ENCODE measurements at regions not wholly inside any gene's neighbourhood (a gene's known extent, or its start where the extent isn't known, plus 50 kb on each side); places are given as distances from the start of the nearest gene placed in this dataset.

GRCh38 chr5:167226386-167226785 is 1065.1 kb upstream of the WWC1 start:
- Mint-ChIP-seq H3K36me3 (no peaks in the 10 kb centered on the region), H3K27ac (no peak overlapping the region), H3K27me3 (no peaks in the 10 kb centered on the region), H3K4me3 (no peak overlapping the region), H3K4me1 (no peaks in the 10 kb centered on the region), H3K9me3 (peaks cover 2 to 35% (median 13%) of the 10 kb centered on the region in 8 donors)
- intact Hi-C loops (cut with micrococcal nuclease), result no loop called here
- Histone ChIP-seq H3K9me3 (ENCODE audit: control insufficient read depth in 1 of 2, low read length in 2 of 2) (no peaks in the 10 kb centered on the region), H3K27me3 (ENCODE audit: insufficient read depth, low read length) (no peaks in the 10 kb centered on the region), H3K4me3 (ENCODE audit: low read length in 2 of 2) (no peak overlapping the region), H3K4me1 (ENCODE audit: insufficient read depth, low read length) (no peaks in the 10 kb centered on the region), H3K27ac (ENCODE audit: low read depth, low read length) (no peak overlapping the region), H3K36me3 (ENCODE audit: insufficient read depth, low read length) (no peaks in the 10 kb centered on the region)
- ChIA-PET POLR2A (ENCODE audit: partially characterized antibody) (no interaction called here), CTCF (ENCODE audit: partially characterized antibody) (no interaction called here)
- no peak for DNase-seq

GRCh38 chr5:167228134-167228533 is 1063.3 kb upstream of the WWC1 start:
- no peak overlapping the region for H3K27ac Mint-ChIP-seq
- H3K4me1 ChIP-seq (ENCODE audit: insufficient read depth, low read length), result no peaks in the 10 kb centered on the region
- H3K9me3 Mint-ChIP-seq, result peaks cover 2 to 40% (median 14%) of the 10 kb centered on the region in 8 donors
- DNase-seq, result no peak
- ChIA-PET CTCF (ENCODE audit: partially characterized antibody) (no interaction called here), POLR2A (ENCODE audit: partially characterized antibody) (no interaction called here)
- no peaks in the 10 kb centered on the region for H3K36me3 ChIP-seq (ENCODE audit: insufficient read depth, low read length)
- no peaks in the 10 kb centered on the region for H3K9me3 ChIP-seq (ENCODE audit: control insufficient read depth in 1 of 2, low read length in 2 of 2)
- no peaks in the 10 kb centered on the region for H3K4me1 Mint-ChIP-seq
- no peaks in the 10 kb centered on the region for H3K36me3 Mint-ChIP-seq
- H3K27me3 Mint-ChIP-seq, result no peaks in the 10 kb centered on the region
- intact Hi-C loops (cut with micrococcal nuclease), result no loop called here
- no peak overlapping the region for H3K4me3 ChIP-seq (ENCODE audit: low read length in 2 of 2)
- H3K4me3 Mint-ChIP-seq, result no peak overlapping the region
- H3K27ac ChIP-seq (ENCODE audit: low read depth, low read length), result no peak overlapping the region
- no peaks in the 10 kb centered on the region for H3K27me3 ChIP-seq (ENCODE audit: insufficient read depth, low read length)

- DNase-seq, result no peak
- POLR2A ChIA-PET (ENCODE audit: partially characterized antibody), result no interaction called here
- H3K4me3 ChIP-seq (ENCODE audit: low read length in 2 of 2), result no peak overlapping the region
- Mint-ChIP-seq H3K27me3 (no peaks in the 10 kb centered on the region), H3K9me3 (peaks cover 2 to 40% (median 14%) of the 10 kb centered on the region in 8 donors), H3K4me3 (no peak overlapping the region), H3K4me1 (no peaks in the 10 kb centered on the region), H3K36me3 (no peaks in the 10 kb centered on the region), H3K27ac (no peak overlapping the region)
- no peaks in the 10 kb centered on the region for H3K36me3 ChIP-seq (ENCODE audit: insufficient read depth, low read length)
- no peak overlapping the region for H3K27ac ChIP-seq (ENCODE audit: low read depth, low read length)
- no peaks in the 10 kb centered on the region for H3K9me3 ChIP-seq (ENCODE audit: control insufficient read depth in 1 of 2, low read length in 2 of 2)
- CTCF ChIA-PET (ENCODE audit: partially characterized antibody), result no interaction called here
- H3K4me1 ChIP-seq (ENCODE audit: insufficient read depth, low read length), result no peaks in the 10 kb centered on the region
- intact Hi-C loops (cut with micrococcal nuclease), result no loop called here
- no peaks in the 10 kb centered on the region for H3K27me3 ChIP-seq (ENCODE audit: insufficient read depth, low read length)
These were observed 1061.7 kb upstream of the WWC1 start for GRCh38 chr5:167229751-167230150.

GRCh38 chr5:167230414-167230813 is 1061.0 kb upstream of the WWC1 start:
- intact Hi-C loops (cut with micrococcal nuclease), result no loop called here
- H3K4me3 ChIP-seq (ENCODE audit: low read length in 2 of 2), result no peak overlapping the region
- H3K27me3 ChIP-seq (ENCODE audit: insufficient read depth, low read length), result no peaks in the 10 kb centered on the region
- ChIA-PET POLR2A (ENCODE audit: partially characterized antibody) (no interaction called here), CTCF (ENCODE audit: partially characterized antibody) (no interaction called here)
- peaks cover 2 to 40% (median 14%) of the 10 kb centered on the region in 8 donors for H3K9me3 Mint-ChIP-seq
- no peak overlapping the region for H3K27ac Mint-ChIP-seq
- no peaks in the 10 kb centered on the region for H3K36me3 Mint-ChIP-seq
- no peaks in the 10 kb centered on the region for H3K4me1 ChIP-seq (ENCODE audit: insufficient read depth, low read length)
- no peaks in the 10 kb centered on the region for H3K36me3 ChIP-seq (ENCODE audit: insufficient read depth, low read length)
- H3K4me1 Mint-ChIP-seq, result no peaks in the 10 kb centered on the region
- H3K4me3 Mint-ChIP-seq, result no peak overlapping the region
- no peak overlapping the region for H3K27ac ChIP-seq (ENCODE audit: low read depth, low read length)
- no peaks in the 10 kb centered on the region for H3K27me3 Mint-ChIP-seq
- H3K9me3 ChIP-seq (ENCODE audit: control insufficient read depth in 1 of 2, low read length in 2 of 2), result no peaks in the 10 kb centered on the region
- DNase-seq, result no peak

GRCh38 chr5:167232675-167233311 is 1058.7 kb upstream of the WWC1 start:
- Mint-ChIP-seq H3K4me1 (no peaks in the 10 kb centered on the region), H3K9me3 (peaks cover 5 to 32% (median 14%) of the 10 kb centered on the region in 8 donors), H3K27ac (no peak overlapping the region), H3K27me3 (no peaks in the 10 kb centered on the region), H3K4me3 (no peak overlapping the region), H3K36me3 (no peaks in the 10 kb centered on the region)
- Histone ChIP-seq H3K36me3 (ENCODE audit: insufficient read depth, low read length) (no peaks in the 10 kb centered on the region), H3K4me3 (ENCODE audit: low read length in 2 of 2) (no peak overlapping the region), H3K27me3 (ENCODE audit: insufficient read depth, low read length) (no peaks in the 10 kb centered on the region), H3K9me3 (ENCODE audit: control insufficient read depth in 1 of 2, low read length in 2 of 2) (no peaks in the 10 kb centered on the region), H3K4me1 (ENCODE audit: insufficient read depth, low read length) (no peaks in the 10 kb centered on the region), H3K27ac (ENCODE audit: low read depth, low read length) (no peak overlapping the region)
- POLR2A ChIA-PET (ENCODE audit: partially characterized antibody), result no interaction called here
- intact Hi-C loops (cut with micrococcal nuclease), result no loop called here
- CTCF ChIA-PET (ENCODE audit: partially characterized antibody), result no interaction called here
- DNase-seq, result no peak

GRCh38 chr5:167233507-167234220 is 1057.8 kb upstream of the WWC1 start:
- no peak for DNase-seq
- H3K36me3 ChIP-seq (ENCODE audit: insufficient read depth, low read length), result no peaks in the 10 kb centered on the region
- no peak overlapping the region for H3K4me3 ChIP-seq (ENCODE audit: low read length in 2 of 2)
- no peaks in the 10 kb centered on the region for H3K36me3 Mint-ChIP-seq
- no peaks in the 10 kb centered on the region for H3K27me3 Mint-ChIP-seq
- no peaks in the 10 kb centered on the region for H3K4me1 Mint-ChIP-seq
- no peaks in the 10 kb centered on the region for H3K4me1 ChIP-seq (ENCODE audit: insufficient read depth, low read length)
- H3K4me3 Mint-ChIP-seq, result no peak overlapping the region
- H3K9me3 ChIP-seq (ENCODE audit: control insufficient read depth in 1 of 2, low read length in 2 of 2), result no peaks in the 10 kb centered on the region
- POLR2A ChIA-PET (ENCODE audit: partially characterized antibody), result no interaction called here
- no peaks in the 10 kb centered on the region for H3K27me3 ChIP-seq (ENCODE audit: insufficient read depth, low read length)
- intact Hi-C loops (cut with micrococcal nuclease), result no loop called here
- peaks cover 5 to 25% (median 13%) of the 10 kb centered on the region in 8 donors for H3K9me3 Mint-ChIP-seq
- H3K27ac Mint-ChIP-seq, result no peak overlapping the region
- CTCF ChIA-PET (ENCODE audit: partially characterized antibody), result no interaction called here
- H3K27ac ChIP-seq (ENCODE audit: low read depth, low read length), result no peak overlapping the region

GRCh38 chr5:167241436-167242067 is 1049.9 kb upstream of the WWC1 start:
- Histone ChIP-seq H3K4me1 (ENCODE audit: insufficient read depth, low read length) (no peaks in the 10 kb centered on the region), H3K27ac (ENCODE audit: low read depth, low read length) (no peak overlapping the region), H3K9me3 (ENCODE audit: control insufficient read depth in 1 of 2, low read length in 2 of 2) (peaks cover 0 to 3% of the 10 kb centered on the region in 2 donors), H3K4me3 (ENCODE audit: low read length in 2 of 2) (no peak overlapping the region), H3K27me3 (ENCODE audit: insufficient read depth, low read length) (no peaks in the 10 kb centered on the region), H3K36me3 (ENCODE audit: insufficient read depth, low read length) (no peaks in the 10 kb centered on the region)
- ChIA-PET POLR2A (ENCODE audit: partially characterized antibody) (no interaction called here), CTCF (ENCODE audit: partially characterized antibody) (no interaction called here)
- intact Hi-C loops (cut with micrococcal nuclease), result no loop called here
- no peak for DNase-seq
- Mint-ChIP-seq H3K4me1 (no peaks in the 10 kb centered on the region), H3K27ac (no peak overlapping the region), H3K27me3 (no peaks in the 10 kb centered on the region), H3K4me3 (no peak overlapping the region), H3K9me3 (peaks cover 0 to 19% (median 4%) of the 10 kb centered on the region in 8 donors), H3K36me3 (no peaks in the 10 kb centered on the region)

Data from CD4-positive, alpha-beta memory T cell (primary cell).